H1 (cell line): ENCODE measurements at regions not wholly inside any gene's neighbourhood (a gene's known extent, or its start where the extent isn't known, plus 50 kb on each side); places are given as distances from the start of the nearest gene placed in this dataset.
"Not testable (repeated sequence)": the region's sequence is repeated elsewhere in the genome, so short reads cannot be mapped to it uniquely, and the experiment has no call there.

Experiments used
- CTCF ChIA-PET: fragments of 300-600 bp; sonication (Branson Sonifier 250); formaldehyde crosslinking; loops from one replicate; lab custom pipeline; 2021; ENCODE audit not compliant: partially characterized antibody; lab: Charles Lee
- POLR2A ChIA-PET: fragments of 300-600 bp; sonication (Branson Sonifier 250); formaldehyde crosslinking; loops from one replicate; lab custom pipeline; 2021; ENCODE audit warnings: inconsistent platforms; ENCODE audit not compliant: partially characterized antibody; lab: Charles Lee
- DNase-seq, 2 experiments: peaks; one replicate each; pipeline versions ENCODE4 v3.0.0 to v3.0.0-alpha.2; 2010 to 2022; ENCODE audit warnings: low spot score in 2 of 2, low read depth in 1 of 2, mixed read lengths in 1 of 2
- FAIRE-seq: peaks from 2 replicates; lab custom pipeline; 2011; peaks lifted over from hg19 to GRCh38; lab: Jason Lieb, UNC
- H2AFZ ChIP-seq: 2 replicates; pipeline ENCODE4 v1.8.1; 2012; ENCODE audit warnings: low read length, inconsistent platforms
- H2AK5ac ChIP-seq: 2 replicates; pipeline ENCODE4 v1.6.1; 2013; ENCODE audit warnings: low read depth, low read length
- H2BK120ac ChIP-seq: replicated peaks from 2 replicates; pipeline ENCODE3; 2013; ENCODE audit warnings: low read depth, low read length, inconsistent platforms
- H2BK12ac ChIP-seq: 2 replicates; pipeline ENCODE4 v1.6.1; 2013; ENCODE audit warnings: low read depth, low read length
- H2BK15ac ChIP-seq: 2 replicates; pipeline ENCODE4 v1.6.1; 2013; ENCODE audit warnings: low read length
- H2BK20ac ChIP-seq: 2 replicates; pipeline ENCODE4 v1.6.1; 2013; ENCODE audit warnings: low read length
- H2BK5ac ChIP-seq: 2 replicates; pipeline ENCODE4 v1.6.1; 2013; ENCODE audit warnings: low read depth, low read length
- H3K14ac ChIP-seq: 2 replicates; pipeline ENCODE4 v1.6.1; 2013; ENCODE audit warnings: inconsistent platforms; ENCODE audit not compliant: insufficient read length
- H3K18ac ChIP-seq: 2 replicates; pipeline ENCODE4 v1.6.1; 2013; ENCODE audit warnings: low read length; ENCODE audit errors: extremely low read depth
- H3K23ac ChIP-seq: 2 replicates; pipeline ENCODE4 v1.6.1; 2013; ENCODE audit warnings: inconsistent platforms; ENCODE audit not compliant: insufficient read length
- H3K23me2 ChIP-seq: 2 replicates; pipeline ENCODE4 v1.6.1; 2013; ENCODE audit warnings: low read depth, low read length
- H3K27ac ChIP-seq: 2 replicates; pipeline ENCODE4 v1.6.1; 2011; ENCODE audit warnings: low read depth, low read length, inconsistent platforms
- H3K27me3 ChIP-seq, 4 experiments: replicated peaks in 1 of 4; 1 replicate in 1 of 4; 2 replicates in 3 of 4; pipeline versions ENCODE4 v1.6.1 to v1.8.1; 2011 to 2013; ENCODE audit warnings: low read length in 3 of 4, mild to moderate bottlenecking in 3 of 4, inconsistent platforms in 2 of 4, mixed read lengths in 2 of 4, moderate library complexity in 1 of 4; ENCODE audit not compliant: control insufficient read depth in 3 of 4, insufficient read depth in 3 of 4; ENCODE audit errors: extremely low read depth in 1 of 4
- H3K36me3 ChIP-seq, 4 experiments: 2 replicates each; pipeline versions ENCODE4 v1.6.1 to v1.8.1; 2011 to 2013; ENCODE audit warnings: mild to moderate bottlenecking in 4 of 4, low read length in 3 of 4, moderate library complexity in 2 of 4, control low read depth in 1 of 4, inconsistent platforms in 1 of 4; ENCODE audit not compliant: insufficient read depth in 4 of 4, control insufficient read depth in 2 of 4
- H3K4ac ChIP-seq: replicated peaks from 2 replicates; pipeline ENCODE3; 2013; ENCODE audit warnings: low read length, low read depth, mixed read lengths, inconsistent platforms; ENCODE audit not compliant: insufficient read length
- H3K4me1 ChIP-seq, 4 experiments: replicated peaks in 1 of 4; 1 replicate in 1 of 4; 2 replicates in 3 of 4; pipeline versions ENCODE4 v1.6.1 to v1.8.1; 2011 to 2013; ENCODE audit warnings: low read length in 3 of 4, inconsistent platforms in 2 of 4, mixed read lengths in 1 of 4; ENCODE audit not compliant: insufficient read depth in 4 of 4, control insufficient read depth in 3 of 4
- H3K4me2 ChIP-seq, 2 experiments: 2 replicates each; pipeline versions ENCODE4 v1.6.1 to v1.8.1; 2011 to 2013; ENCODE audit warnings: low read depth in 2 of 2, low read length in 2 of 2, control low read depth in 1 of 2, inconsistent platforms in 1 of 2, mild to moderate bottlenecking in 1 of 2; ENCODE audit not compliant: insufficient read depth in 1 of 2
- H3K4me3 ChIP-seq, 4 experiments: fragments of 200-600, 300-600 bp in 1 of 4; sonication (generic), shearing (Covaris generic), sonication (Bioruptor Twin) in 1 of 4; 2 replicates each; pipeline versions ENCODE4 v1.5.1 to v1.8.1; 2011 to 2016; ENCODE audit warnings: low read length in 4 of 4, low read depth in 3 of 4, control low read depth in 2 of 4, inconsistent platforms in 2 of 4, mild to moderate bottlenecking in 2 of 4, mixed read lengths in 1 of 4, moderate library complexity in 1 of 4; ENCODE audit not compliant: insufficient read depth in 2 of 4; ENCODE audit errors: extremely low read depth in 1 of 4
- H3K56ac ChIP-seq: replicated peaks from 2 replicates; pipeline ENCODE3; 2013; ENCODE audit warnings: low read depth, mild to moderate bottlenecking, mixed read lengths, low read length, inconsistent platforms; ENCODE audit not compliant: insufficient read length
- H3K79me1 ChIP-seq: 2 replicates; pipeline ENCODE4 v1.6.1; 2013; ENCODE audit warnings: low read depth, low read length, control low read depth
- H3K79me2 ChIP-seq, 2 experiments: 2 replicates each; pipeline versions ENCODE4 v1.6.1 to v1.8.1; 2012 to 2013; ENCODE audit warnings: low read length in 2 of 2, mild to moderate bottlenecking in 2 of 2, inconsistent platforms in 1 of 2; ENCODE audit not compliant: insufficient read depth in 2 of 2, control insufficient read depth in 1 of 2
- H3K9ac ChIP-seq, 4 experiments: replicated peaks in 1 of 4; 1 replicate in 1 of 4; 2 replicates in 3 of 4; pipeline versions ENCODE4 v1.6.1 to v1.8.1; 2011 to 2013; ENCODE audit warnings: low read depth in 3 of 4, low read length in 3 of 4, control low read depth in 2 of 4, mild to moderate bottlenecking in 2 of 4, moderate library complexity in 2 of 4, inconsistent platforms in 1 of 4; ENCODE audit errors: extremely low read depth in 1 of 4
- H3K9me3 ChIP-seq, 2 experiments: 2 replicates each; pipeline versions ENCODE4 v1.6.1 to v1.8.1; 2012 to 2013; ENCODE audit warnings: mild to moderate bottlenecking in 2 of 2, moderate library complexity in 2 of 2, control low read depth in 1 of 2, inconsistent platforms in 1 of 2, low read depth in 1 of 2, low read length in 1 of 2, mixed read lengths in 1 of 2; ENCODE audit not compliant: insufficient read depth in 2 of 2
- H4K20me1 ChIP-seq, 2 experiments: replicated peaks in 1 of 2; 2 replicates each; pipeline versions ENCODE3 to v1.8.1; 2011 to 2013; ENCODE audit warnings: inconsistent platforms in 2 of 2, low read length in 2 of 2, mild to moderate bottlenecking in 1 of 2; ENCODE audit not compliant: insufficient read depth in 2 of 2, control insufficient read depth in 1 of 2
- H4K5ac ChIP-seq: 2 replicates; pipeline ENCODE4 v1.6.1; 2013; ENCODE audit warnings: low read length, low read depth, mixed read lengths, inconsistent platforms; ENCODE audit not compliant: insufficient read length
- H4K8ac ChIP-seq: 2 replicates; pipeline ENCODE4 v1.8.0; 2013; ENCODE audit warnings: mild to moderate bottlenecking, moderate library complexity, low read length, inconsistent platforms; ENCODE audit not compliant: insufficient read depth; ENCODE audit errors: extremely low read depth
- H4K91ac ChIP-seq: replicated peaks from 2 replicates; pipeline ENCODE3; 2013; ENCODE audit warnings: low read length, mixed read lengths, inconsistent platforms; ENCODE audit not compliant: insufficient read length
- CTCF ChIP-seq, 3 experiments: IDR thresholded peaks; 1 replicate in 2 of 3; 2 replicates in 1 of 3; pipeline versions ENCODE4 v1.5.1 to v1.6.1; 2011; ENCODE audit warnings: low read length in 3 of 3, mild to moderate bottlenecking in 3 of 3, inconsistent platforms in 2 of 3, low read depth in 1 of 3, moderate library complexity in 1 of 3; ENCODE audit not compliant: insufficient read depth in 1 of 3; ENCODE audit errors: control extremely low read depth in 1 of 3
- RAD21 ChIP-seq, 2 experiments: IDR thresholded peaks in 1 of 2; conservative IDR thresholded peaks in 1 of 2; 2 replicates each; pipeline ENCODE4 v1.6.1; 2011; ENCODE audit warnings: low read depth in 2 of 2, low read length in 2 of 2, improper control_type of control experiment in 1 of 2, inconsistent platforms in 1 of 2, mild to moderate bottlenecking in 1 of 2, moderate library complexity in 1 of 2
- YY1 ChIP-seq: IDR thresholded peaks from 2 replicates; pipeline ENCODE4 v1.6.1; 2011; ENCODE audit warnings: low read depth, mild to moderate bottlenecking, low read length
- WGBS, 2 experiments: shearing (Covaris generic) in 1 of 2; methylation state at CpG; one replicate each; pipeline versions ENCODE4 v1.1.6 to v1.1.7; 2013 to 2015; ENCODE audit warnings: low lambda C conversion rate in 2 of 2, mixed read lengths in 2 of 2, inconsistent platforms in 1 of 2, low coverage in 1 of 2, missing lambda C conversion rate in 1 of 2; ENCODE audit not compliant: insufficient replicate concordance in 2 of 2, insufficient coverage in 1 of 2, insufficient read length in 1 of 2; ENCODE audit errors: extremely low coverage in 1 of 2, missing lambda C conversion rate in 1 of 2; 5-methylcytosine and 5-hydroxymethylcytosine counted together

- H4K20me1 ChIP-seq, H3K4me3 ChIP-seq, H3K18ac ChIP-seq, H3K9ac ChIP-seq, H2BK12ac ChIP-seq, H3K14ac ChIP-seq, H3K4me1 ChIP-seq, H3K9me3 ChIP-seq, H3K23me2 ChIP-seq, H3K4ac ChIP-seq, H3K27me3 ChIP-seq, H2BK120ac ChIP-seq, H3K79me1 ChIP-seq, H2BK5ac ChIP-seq, H4K5ac ChIP-seq, H3K27ac ChIP-seq, H3K36me3 ChIP-seq, H2BK15ac ChIP-seq, H2AK5ac ChIP-seq, H4K91ac ChIP-seq, H3K56ac ChIP-seq, H2AFZ ChIP-seq, H4K8ac ChIP-seq, H3K79me2 ChIP-seq, H3K23ac ChIP-seq, H2BK20ac ChIP-seq: not testable (repeated sequence)
- peak; percentile 64 to 80 (median 73) for TF ChIP-seq CTCF (IDR thresholded peaks at IDR 0.05; ENCODE audit: control extremely low read depth in 1 of 3, insufficient read depth in 1 of 3, low read depth in 1 of 3, low read length in 3 of 3)
- peak; percentile 51; the same call in 1 of the 2 replicates for TF ChIP-seq YY1
- TF ChIP-seq RAD21 (IDR thresholded peaks at IDR 0.05 in 1 of 2, conservative IDR thresholded peaks at IDR 0.05 in 1 of 2; ENCODE audit: low read depth in 2 of 2, low read length in 2 of 2): peak; percentile 77 to 80
- FAIRE-seq (peak; percentile 87), DNase-seq (peak; percentile 27 to 87)
- H3K4me2 ChIP-seq: peak overlapping the region in 1 of 2 experiments; percentile 33; a peak in 1 of 4 replicates
- CTCF ChIA-PET: interaction anchor here (0.9 to 1.8 kb wide), 4 partner anchors 53 to 169 kb away, joined by 3 to 4 read pairs (median 3); no protein-coding TSS in a partner anchor
- POLR2A ChIA-PET: interaction anchor here (1.2 kb wide), 1 partner anchor 171 kb away, joined by 3 read pairs; the partner anchor contains the start of genes TTC19 and ZSWIM7
- WGBS, 2 experiments: 22% methylated on average over 10 of the region's 10 CpGs; no CpG with 5 or more reads in 1 of the 2 experiments
Observed at GRCh38 chr17:15828727-15829314, 96.7 kb downstream of the TBC1D26 start.
